BE2C (cell line): ENCODE measurements at regions not wholly inside any gene's neighbourhood (a gene's known extent, or its start where the extent isn't known, plus 50 kb on each side); places are given as distances from the start of the nearest gene placed in this dataset.

Source experiments
- DNase-seq: peaks from one replicate; pipeline ENCODE4 v3.0.0-alpha.2; 2020
- H3K27me3 ChIP-seq: fragments of 250-450 bp; sonication (Bioruptor Pico); 2 replicates; pipeline ENCODE4 v1.5.1; 2020; ENCODE audit warnings: mild to moderate bottlenecking
- H3K36me3 ChIP-seq: fragments of 250-450 bp; sonication (Bioruptor Pico); 2 replicates; pipeline ENCODE4 v1.5.1; 2020; ENCODE audit warnings: mild to moderate bottlenecking
- H3K4me1 ChIP-seq: fragments of 250-450 bp; sonication (Bioruptor Pico); 2 replicates; pipeline ENCODE4 v1.5.1; 2020
- H3K4me3 ChIP-seq: 2 replicates; pipeline ENCODE4 v1.5.1; 2011; ENCODE audit warnings: low read depth, low read length
- H3K9me3 ChIP-seq: fragments of 250-450 bp; sonication (Bioruptor Pico); 2 replicates; pipeline ENCODE4 v1.5.1; 2020
- TF ChIP-seq, protein P1 (sequence below): IDR thresholded peaks from 2 replicates; pipeline ENCODE4 v1.5.1; 2012; ENCODE audit warnings: mild to moderate bottlenecking, low read depth, low read length

DNA sequence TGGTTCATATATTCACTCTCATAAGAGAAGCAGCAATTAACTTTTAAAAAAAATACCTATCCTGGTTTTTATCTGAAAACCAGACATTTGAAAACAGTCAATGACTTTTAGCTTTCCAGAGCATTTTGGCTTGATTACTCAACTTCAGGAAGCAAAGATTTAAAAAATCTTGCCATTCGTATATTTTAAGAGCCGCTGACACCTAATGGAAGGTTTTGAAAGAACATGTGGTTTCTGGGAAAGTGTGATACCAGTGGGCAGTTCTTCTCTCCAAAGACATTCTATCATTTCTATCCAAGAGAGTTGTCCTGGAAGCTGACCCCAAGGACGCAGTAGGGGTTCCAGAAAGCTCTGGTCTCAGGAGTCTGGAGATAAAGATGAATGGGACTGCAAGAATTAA lies 234.7 kb downstream of the TTC32 start:
- no peak overlapping the region for H3K4me3 ChIP-seq
- no peaks in the 10 kb centered on the region for H3K9me3 ChIP-seq
- H3K27me3 ChIP-seq, result peaks cover 18% of the 10 kb centered on the region
- no peak for DNase-seq
- TF ChIP-seq, protein P1, sequence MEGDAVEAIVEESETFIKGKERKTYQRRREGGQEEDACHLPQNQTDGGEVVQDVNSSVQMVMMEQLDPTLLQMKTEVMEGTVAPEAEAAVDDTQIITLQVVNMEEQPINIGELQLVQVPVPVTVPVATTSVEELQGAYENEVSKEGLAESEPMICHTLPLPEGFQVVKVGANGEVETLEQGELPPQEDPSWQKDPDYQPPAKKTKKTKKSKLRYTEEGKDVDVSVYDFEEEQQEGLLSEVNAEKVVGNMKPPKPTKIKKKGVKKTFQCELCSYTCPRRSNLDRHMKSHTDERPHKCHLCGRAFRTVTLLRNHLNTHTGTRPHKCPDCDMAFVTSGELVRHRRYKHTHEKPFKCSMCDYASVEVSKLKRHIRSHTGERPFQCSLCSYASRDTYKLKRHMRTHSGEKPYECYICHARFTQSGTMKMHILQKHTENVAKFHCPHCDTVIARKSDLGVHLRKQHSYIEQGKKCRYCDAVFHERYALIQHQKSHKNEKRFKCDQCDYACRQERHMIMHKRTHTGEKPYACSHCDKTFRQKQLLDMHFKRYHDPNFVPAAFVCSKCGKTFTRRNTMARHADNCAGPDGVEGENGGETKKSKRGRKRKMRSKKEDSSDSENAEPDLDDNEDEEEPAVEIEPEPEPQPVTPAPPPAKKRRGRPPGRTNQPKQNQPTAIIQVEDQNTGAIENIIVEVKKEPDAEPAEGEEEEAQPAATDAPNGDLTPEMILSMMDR, result no peak
- H3K4me1 ChIP-seq, result no peaks in the 10 kb centered on the region
- H3K36me3 ChIP-seq, result no peaks in the 10 kb centered on the region

DNA sequence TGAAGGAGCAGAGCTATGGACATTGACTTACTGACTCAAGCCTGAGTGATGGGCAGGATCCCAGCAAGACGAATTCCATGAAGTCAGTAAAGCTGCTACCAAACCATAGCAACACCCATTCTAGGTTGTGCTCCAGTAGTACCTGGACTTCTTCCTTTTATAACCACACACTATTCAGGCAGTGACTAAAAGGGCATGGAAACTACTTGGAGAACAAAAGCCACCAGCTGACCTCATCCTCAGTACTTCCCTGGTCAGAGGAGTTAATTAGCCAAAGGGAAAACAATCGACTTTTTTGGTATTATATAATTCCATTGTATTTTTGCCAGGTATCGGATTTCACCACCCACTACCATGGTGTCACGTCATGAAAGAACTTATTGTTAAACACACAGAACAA lies 237.1 kb downstream of the TTC32 start:
- H3K36me3 ChIP-seq, result no peaks in the 10 kb centered on the region
- no peaks in the 10 kb centered on the region for H3K9me3 ChIP-seq
- TF ChIP-seq, protein P1, result no peak
- peaks cover 18% of the 10 kb centered on the region for H3K27me3 ChIP-seq
- no peak for DNase-seq
- H3K4me3 ChIP-seq, result no peak overlapping the region
- H3K4me1 ChIP-seq, result no peaks in the 10 kb centered on the region

- no peaks in the 10 kb centered on the region for H3K36me3 ChIP-seq
- no peaks in the 10 kb centered on the region for H3K9me3 ChIP-seq
- TF ChIP-seq, protein P1, result no peak
- no peak overlapping the region for H3K4me3 ChIP-seq
- H3K27me3 ChIP-seq, result 0 out of 2 replicates have a peak, but pooled peaks cover 3% of the 10 kb centered on the region
- DNase-seq, result no peak
- no peaks in the 10 kb centered on the region for H3K4me1 ChIP-seq
These were observed 242.6 kb downstream of the TTC32 start for GRCh38 chr2:19659024-19659792.

DNA sequence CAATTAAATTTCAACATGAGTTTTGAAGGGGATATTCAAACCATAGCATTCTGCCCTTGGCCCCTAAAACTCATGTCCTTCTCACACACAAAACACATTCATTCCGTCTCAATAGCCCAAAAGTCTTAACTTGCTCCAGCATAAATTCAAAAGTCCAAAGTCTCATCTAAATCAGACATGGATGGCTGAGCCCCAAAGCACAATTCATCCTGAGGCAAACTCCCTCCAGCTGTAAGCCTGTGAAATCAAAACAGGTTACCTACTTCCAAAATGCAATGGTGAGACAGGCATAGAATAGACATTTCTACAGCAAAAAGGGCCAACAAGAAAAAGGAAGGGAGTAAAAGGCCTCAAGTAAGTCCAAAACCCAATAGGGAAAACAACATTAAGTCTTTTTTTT lies 245.8 kb downstream of the TTC32 start:
- no peaks in the 10 kb centered on the region for H3K27me3 ChIP-seq
- no peaks in the 10 kb centered on the region for H3K9me3 ChIP-seq
- no peaks in the 10 kb centered on the region for H3K4me1 ChIP-seq
- no peaks in the 10 kb centered on the region for H3K36me3 ChIP-seq
- DNase-seq, result no peak
- no peak overlapping the region for H3K4me3 ChIP-seq
- TF ChIP-seq, protein P1, result no peak

- no peak for DNase-seq
- TF ChIP-seq, protein P1, result no peak
- Histone ChIP-seq H3K9me3 (no peaks in the 10 kb centered on the region), H3K4me1 (no peaks in the 10 kb centered on the region), H3K36me3 (no peaks in the 10 kb centered on the region), H3K27me3 (no peaks in the 10 kb centered on the region), H3K4me3 (no peak overlapping the region)
These were observed 247.3 kb downstream of the TTC32 start for GRCh38 chr2:19654310-19655090.

DNA sequence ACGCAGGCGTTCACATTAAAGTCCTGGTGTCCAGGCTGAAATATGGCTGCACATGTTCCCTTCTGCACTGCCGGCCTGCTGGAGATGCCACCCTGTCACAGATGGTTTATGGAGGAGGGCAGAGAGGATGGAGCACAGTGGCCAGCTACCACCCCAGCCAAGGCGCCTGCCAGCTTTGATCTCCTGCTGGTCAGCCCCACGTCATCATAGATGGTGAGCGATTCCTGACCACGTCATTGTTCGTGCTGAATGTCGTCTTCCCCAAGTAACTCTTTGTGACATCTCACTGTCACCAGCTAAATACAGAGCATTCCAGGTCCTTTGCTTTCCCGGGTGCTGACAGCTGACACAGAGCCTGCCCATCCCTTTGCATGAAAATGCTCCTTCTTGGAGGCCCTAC lies 248.3 kb downstream of the TTC32 start:
- TF ChIP-seq, protein P1, result no peak
- DNase-seq, result no peak
- Histone ChIP-seq H3K36me3 (no peaks in the 10 kb centered on the region), H3K9me3 (no peaks in the 10 kb centered on the region), H3K27me3 (no peaks in the 10 kb centered on the region), H3K4me3 (no peak overlapping the region), H3K4me1 (no peaks in the 10 kb centered on the region)
